Stimulated activated CD8-positive, alpha-beta memory T cell treated with anti-CD3 and anti-CD28 coated beads, Interleukin-12 subunit alpha, Interleukin-12 subunit beta, amount 100 ng/mL, for 24 hours (primary cell): ENCODE measurements at regions not wholly inside any gene's neighbourhood (a gene's known extent, or its start where the extent isn't known, plus 50 kb on each side); places are given as distances from the start of the nearest gene placed in this dataset.

Experiments
- DNase-seq: peaks from one replicate; pipeline ENCODE4 v3.0.0-alpha.2; 2020; ENCODE audit errors: extremely low read depth

- no peak for DNase-seq
These were observed 106.7 kb upstream of the ETS2 start for GRCh38 chr21:38699048-38699447.

- no peak for DNase-seq
These were observed 103.5 kb upstream of the ETS2 start for GRCh38 chr21:38702196-38702595.

- no peak for DNase-seq
These were observed 95.9 kb upstream of the ETS2 start for GRCh38 chr21:38709876-38710275.

DNA sequence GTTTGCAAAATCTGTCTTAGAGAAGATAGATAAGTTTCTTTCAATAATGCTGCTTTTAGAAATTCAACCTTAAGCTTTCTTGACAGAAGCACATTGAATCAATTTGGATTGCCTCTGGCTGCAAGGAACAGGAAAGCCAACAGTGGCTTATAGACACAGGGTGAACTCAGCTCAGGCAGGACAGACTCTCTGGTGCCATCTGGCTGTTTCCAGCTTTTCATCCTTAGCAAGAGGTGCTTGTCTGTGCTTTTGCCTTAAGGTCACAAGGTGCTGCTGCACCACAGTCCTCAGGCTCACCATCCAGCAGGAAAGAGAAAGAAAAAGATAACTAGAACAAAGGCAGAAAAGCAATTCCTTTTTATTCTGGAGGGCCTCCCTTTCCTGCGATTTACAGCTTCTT lies 93.7 kb upstream of the ETS2 start:
- no peak for DNase-seq

DNA sequence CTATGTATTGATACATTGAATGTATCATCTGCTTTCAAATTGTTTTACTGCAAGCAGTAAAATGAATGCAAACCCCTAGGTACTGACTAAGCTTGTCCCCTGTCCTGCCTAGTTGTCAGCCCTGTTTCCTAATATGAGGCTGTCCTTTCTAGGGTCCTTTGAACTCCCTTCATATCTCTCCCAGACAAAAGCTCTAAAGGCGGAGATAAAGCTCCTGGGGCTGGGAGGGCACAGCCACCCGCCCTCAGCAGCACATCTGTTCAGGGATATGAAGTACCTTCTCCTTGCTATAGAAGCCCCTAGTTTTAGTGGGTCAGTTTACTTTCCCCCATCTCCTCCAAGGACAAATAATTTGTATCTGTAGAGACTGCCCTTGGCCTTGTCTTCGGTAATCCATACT lies 93.1 kb upstream of the ETS2 start:
- no peak for DNase-seq

- DNase-seq = no peak
These were observed 91.5 kb upstream of the ETS2 start for GRCh38 chr21:38714039-38714817.

DNA sequence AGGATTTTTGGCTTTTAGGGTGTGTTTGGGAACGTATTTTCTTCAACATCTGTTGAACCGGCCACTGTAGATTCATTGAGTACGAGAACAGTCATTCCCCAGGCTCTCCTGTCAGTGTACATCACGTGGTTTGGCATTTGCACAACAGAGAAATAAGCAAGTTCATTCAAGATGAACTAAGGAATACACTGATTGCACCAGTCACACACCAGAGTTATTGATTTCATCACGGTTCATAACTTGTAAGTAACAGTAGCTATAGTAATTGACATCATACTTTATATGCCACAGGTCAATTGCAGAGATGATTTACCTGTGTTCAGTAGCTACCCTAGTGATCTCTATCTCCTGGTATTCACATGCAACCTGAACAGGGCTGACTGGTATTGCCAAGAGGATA lies 90.7 kb upstream of the ETS2 start:
- DNase-seq = no peak

- no peak for DNase-seq
These were observed 89.6 kb upstream of the ETS2 start for GRCh38 chr21:38716088-38716487.

DNA sequence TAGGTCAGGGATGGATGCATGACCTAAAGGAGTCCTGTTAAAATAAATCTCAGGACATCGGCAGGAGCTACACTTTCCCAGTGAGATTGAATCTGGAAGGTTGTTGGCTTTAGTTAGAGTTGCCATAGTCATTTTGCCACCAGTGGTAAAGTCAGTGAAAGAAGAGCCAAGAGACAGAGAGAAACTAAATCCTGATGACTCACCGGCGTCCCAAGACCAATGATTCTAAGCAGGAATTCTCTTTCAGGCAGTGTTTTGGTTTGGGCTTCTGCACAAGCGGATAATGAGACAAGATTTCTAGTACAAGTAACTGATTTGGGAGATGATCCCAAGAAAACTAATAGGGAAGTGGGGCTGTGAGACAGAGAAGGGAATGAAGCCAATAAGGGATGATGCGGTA lies 88.8 kb upstream of the ETS2 start:
- DNase-seq = no peak

DNA sequence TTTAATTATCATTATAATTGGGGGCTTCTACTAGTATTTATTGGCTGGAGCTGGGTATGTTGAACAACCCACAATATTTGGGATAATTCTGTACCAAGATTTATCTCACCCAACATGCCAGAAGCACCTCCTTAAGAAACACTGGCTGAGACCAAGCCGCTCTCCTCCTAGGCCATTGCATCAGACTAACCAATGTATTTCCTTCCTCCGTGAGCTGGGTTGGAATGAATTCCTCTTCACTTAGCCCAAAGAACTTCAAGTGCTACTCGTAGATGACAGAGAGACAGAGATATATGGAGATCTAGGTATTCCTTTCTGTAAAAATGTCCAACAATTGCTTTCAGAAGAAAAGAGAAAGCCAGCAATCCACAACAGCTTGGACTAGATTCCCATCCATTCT lies 87.2 kb upstream of the ETS2 start:
- DNase-seq = no peak

DNA sequence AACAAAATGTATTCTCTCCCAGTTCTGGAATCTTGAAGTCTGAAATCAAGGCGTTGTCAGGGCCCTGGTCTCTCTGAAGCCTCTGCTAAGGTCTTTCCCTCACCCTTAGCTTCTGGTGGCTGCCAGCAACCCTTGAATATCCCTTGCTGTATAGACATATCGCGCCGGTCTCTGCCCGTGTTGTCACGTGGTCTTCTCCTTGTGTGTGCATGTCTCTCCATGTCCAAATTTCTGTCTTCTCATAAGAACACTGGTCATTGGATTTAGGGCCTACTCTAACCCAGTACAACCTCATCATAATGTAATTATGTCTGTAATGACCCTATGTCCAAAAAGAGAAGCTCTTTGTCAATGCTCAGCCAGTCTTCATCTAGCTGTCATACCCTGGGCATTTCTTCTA lies 85.7 kb upstream of the ETS2 start:
- no peak for DNase-seq

DNA sequence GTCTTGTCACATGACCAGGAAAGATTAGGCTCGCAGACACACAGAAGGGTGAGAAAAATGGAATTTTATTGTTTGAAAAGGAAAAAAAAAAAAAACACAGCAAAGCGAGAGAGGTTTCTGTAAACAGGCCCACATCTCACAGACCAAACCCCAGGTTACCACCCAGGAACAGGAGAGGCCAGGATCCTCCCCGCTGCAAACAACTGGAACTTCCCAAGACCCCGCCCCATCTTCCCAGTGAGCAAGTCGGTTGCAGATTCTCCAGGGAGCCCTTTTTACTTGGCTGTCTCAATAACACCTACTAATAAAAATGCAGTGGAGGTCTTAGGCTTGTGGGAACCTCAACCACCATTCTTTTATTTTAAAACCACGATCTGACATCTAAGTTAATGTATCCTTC lies 84.7 kb upstream of the ETS2 start:
- no peak for DNase-seq

DNA sequence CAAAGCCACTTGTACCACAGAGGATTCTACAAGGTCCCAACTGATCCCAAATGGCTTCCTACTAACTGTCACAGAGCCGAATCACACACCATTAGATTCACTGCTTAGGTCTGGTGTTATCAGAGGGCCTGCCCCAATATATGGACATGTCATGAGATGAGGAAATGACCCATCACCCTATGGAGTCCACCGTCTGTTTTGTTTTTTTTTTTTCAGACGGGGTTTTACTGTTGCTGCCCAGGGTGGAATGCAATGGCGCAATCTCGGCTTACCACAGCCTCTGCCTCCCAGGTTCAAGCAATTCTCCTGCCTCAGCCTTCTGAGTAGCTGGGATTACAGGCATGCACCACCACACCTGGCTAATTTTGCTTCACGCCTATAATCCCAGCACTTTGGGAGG lies 83.8 kb upstream of the ETS2 start:
- DNase-seq = no peak

GRCh38 chr21:38725196-38726157 lies 80.3 kb upstream of the ETS2 start:
- no peak for DNase-seq

DNA sequence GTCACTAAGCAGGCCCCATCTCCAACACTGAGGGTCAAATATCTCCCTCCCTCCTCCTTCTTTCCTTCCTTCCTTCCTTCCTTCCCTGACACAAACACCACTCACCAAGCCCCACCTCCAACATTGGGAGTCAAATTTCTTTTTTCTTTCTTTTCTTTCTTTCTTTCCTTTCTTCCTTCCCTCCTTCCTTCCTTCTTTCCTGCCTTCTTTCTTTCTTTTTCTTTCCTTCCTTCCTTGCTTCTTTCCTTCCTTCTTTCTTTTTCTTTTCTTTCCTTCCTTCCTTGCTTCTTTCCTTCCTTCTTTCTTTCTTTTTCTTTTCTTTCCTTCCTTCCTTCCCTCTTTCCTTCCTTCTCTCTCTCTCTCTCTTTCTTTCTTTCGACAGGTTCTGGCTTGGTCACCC lies 79.2 kb upstream of the ETS2 start:
- DNase-seq = no peak

DNA sequence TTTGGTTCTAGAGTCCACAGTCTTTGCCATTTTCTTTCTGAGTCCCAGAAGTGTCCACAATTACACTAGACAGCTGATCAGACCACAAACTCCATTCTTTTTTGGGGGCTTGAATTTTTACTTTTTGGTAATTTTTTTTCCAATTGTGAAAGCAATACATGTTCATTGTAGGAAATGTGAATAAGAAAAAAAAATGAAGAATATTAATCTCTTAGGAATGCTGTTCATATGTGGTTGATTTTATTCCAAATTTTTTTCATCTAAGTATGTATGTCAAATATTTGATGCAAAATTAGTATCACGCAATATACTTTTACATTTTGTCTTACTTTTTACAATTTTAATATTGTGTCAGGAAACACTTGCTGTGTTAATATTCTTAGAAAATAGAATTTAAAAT lies 76.4 kb upstream of the ETS2 start:
- no peak for DNase-seq

GRCh38 chr21:38729754-38730379 lies 75.9 kb upstream of the ETS2 start:
- DNase-seq = no peak

DNA sequence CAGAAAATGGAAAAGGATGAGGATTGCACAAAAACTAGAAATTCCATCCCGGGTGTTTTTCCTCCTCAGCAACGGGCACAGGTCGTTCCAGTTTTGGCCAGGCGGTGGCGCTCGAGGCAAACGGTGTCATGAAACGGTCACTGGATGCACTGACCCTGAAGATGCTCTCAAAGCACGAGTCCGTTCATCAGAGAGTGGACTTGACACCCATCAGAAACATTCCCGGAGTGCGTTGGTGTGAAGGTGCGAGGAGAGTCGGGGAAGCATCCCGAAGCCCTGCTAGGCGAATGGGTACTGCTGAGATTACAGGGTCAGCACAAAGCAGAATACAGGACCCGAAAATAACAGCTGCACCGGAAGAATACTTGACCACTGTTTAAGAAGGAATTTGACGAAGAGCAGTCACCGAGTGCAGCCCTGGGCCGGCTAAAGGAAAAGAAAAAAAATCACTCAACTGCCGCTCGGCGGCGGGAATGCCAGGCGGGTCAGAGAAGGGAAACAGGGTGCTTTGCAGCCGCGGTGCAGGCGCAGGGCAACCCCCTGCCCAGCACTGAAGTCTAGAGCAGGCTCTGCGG lies 71.7 kb upstream of the ETS2 start:
- peak; percentile 35 for DNase-seq

DNA sequence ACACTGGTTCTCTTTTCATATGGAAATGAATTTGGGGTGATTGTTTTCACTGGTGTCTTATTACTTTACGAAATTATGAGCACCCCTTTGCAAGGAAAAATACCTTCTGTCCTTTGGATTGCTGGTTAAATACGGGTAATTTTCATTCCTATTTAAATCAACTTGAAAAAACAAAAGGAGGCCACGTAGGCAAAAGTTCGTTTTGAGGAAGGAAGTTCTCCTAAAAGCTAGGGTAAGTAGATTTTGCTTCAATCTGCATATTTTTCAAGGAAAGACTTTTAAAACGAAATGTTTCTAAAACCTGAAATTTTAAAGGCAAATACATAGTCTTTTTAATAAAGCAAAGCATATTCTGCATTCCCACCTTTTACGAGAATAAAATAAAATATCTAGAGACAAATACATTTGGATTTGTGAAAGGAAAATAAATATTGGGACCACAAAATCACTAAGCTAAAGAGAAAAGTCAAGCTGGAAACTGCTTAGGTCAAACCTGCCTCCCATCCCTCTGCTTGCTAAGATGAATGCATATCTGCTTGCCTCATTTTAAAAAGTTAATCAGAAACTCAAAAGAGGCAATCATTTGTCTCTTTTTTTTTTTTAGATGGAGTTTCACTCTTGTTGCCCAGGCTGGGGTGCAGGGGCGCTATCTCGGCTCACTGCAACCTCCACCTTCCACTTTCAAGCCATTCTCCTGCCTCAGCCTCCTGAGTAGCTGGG lies 70.9 kb upstream of the ETS2 start:
- DNase-seq = no peak

- DNase-seq = no peak
These were observed 70.0 kb upstream of the ETS2 start for GRCh38 chr21:38735626-38736206.

- DNase-seq = no peak
These were observed 65.6 kb upstream of the ETS2 start for GRCh38 chr21:38740090-38740489.
